Prostate gland (tissue), 2 donors: ENCODE measurements at regions not wholly inside any gene's neighbourhood (a gene's known extent, or its start where the extent isn't known, plus 50 kb on each side); places are given as distances from the start of the nearest gene placed in this dataset.

Experiments used
- DNase-seq: peaks from one replicate; pipeline ENCODE4 v3.0.0-alpha.2; 2019; ENCODE audit warnings: low spot score
- H3K27ac ChIP-seq, 2 donors: fragments of 200-600 bp; sonication (generic); 2 replicates each; pipeline ENCODE4 v1.5.1; 2017 to 2019
- H3K27me3 ChIP-seq: fragments of 200-600 bp; sonication (generic); replicated peaks from 2 replicates; pipeline ENCODE4 v1.5.1; 2019; ENCODE audit not compliant: insufficient read depth
- H3K36me3 ChIP-seq, 2 donors: fragments of 200-600 bp; sonication (generic); 1 replicate in 1 of 2; 2 replicates in 1 of 2; pipeline versions ENCODE4 v1.5.1 to v1.8.1; 2017 to 2019
- H3K4me1 ChIP-seq: fragments of 200-600 bp; sonication (generic); replicated peaks from 2 replicates; pipeline ENCODE4 v1.5.1; 2019
- H3K4me3 ChIP-seq, 2 donors: fragments of 200-600 bp; sonication (generic); 2 replicates each; pipeline ENCODE4 v1.5.1; 2017 to 2019
- H3K9me3 ChIP-seq: fragments of 200-600 bp; sonication (generic); 2 replicates; pipeline ENCODE4 v1.5.1; 2017
- CTCF ChIP-seq, 4 experiments: fragments of 200-600 bp in 2 of 4; fragments of 450-650 bp in 2 of 4; sonication (generic) in 2 of 4; IDR thresholded peaks; 1 replicate in 3 of 4; 2 replicates in 1 of 4; pipeline ENCODE4 v1.5.1; 2016 to 2019; ENCODE audit warnings: antibody characterized with exemption in 4 of 4, mild to moderate bottlenecking in 2 of 4, moderate library complexity in 2 of 4
- POLR2A ChIP-seq: fragments of 450-650 bp; IDR thresholded peaks from one replicate; pipeline ENCODE4 v1.6.1; 2016; ENCODE audit warnings: antibody characterized with exemption, mild to moderate bottlenecking
- POLR2AphosphoS5 ChIP-seq: sonication (generic); formaldehyde crosslinking; IDR thresholded peaks from one replicate; pipeline ENCODE4 v1.6.1; 2017; ENCODE audit warnings: antibody characterized with exemption
- WGBS: methylation state at CpG from one replicate; pipeline ENCODE4 v1.1.5; 2018; 5-methylcytosine and 5-hydroxymethylcytosine counted together
- intact Hi-C: fragments of 100-400 bp; cut with DNase I; formaldehyde crosslinking; loops from one replicate; pipeline ENCODE4 v1.14.2; 2022

GRCh38 chr6:87943191-87943590 lies 104.5 kb upstream of the SPACA1 start:
- no peaks in the 10 kb centered on the region for H3K9me3 ChIP-seq
- DNase-seq: no peak
- no peaks in the 10 kb centered on the region for H3K4me1 ChIP-seq
- H3K4me3 ChIP-seq: no peak overlapping the region
- TF ChIP-seq POLR2A: no peak
- TF ChIP-seq POLR2AphosphoS5: no peak
- TF ChIP-seq CTCF (IDR thresholded peaks at IDR 0.05): no peak
- no peak overlapping the region for H3K27ac ChIP-seq
- no peaks in the 10 kb centered on the region for H3K27me3 ChIP-seq
- no peaks in the 10 kb centered on the region for H3K36me3 ChIP-seq
- WGBS: 94% methylated on average over 3 of the region's 3 CpGs
- intact Hi-C loops: no loop called here

- WGBS: 67% methylated on average over 2 of the region's 2 CpGs
- no peaks in the 10 kb centered on the region for H3K36me3 ChIP-seq
- TF ChIP-seq CTCF (IDR thresholded peaks at IDR 0.05) (no peak), POLR2A (no peak), POLR2AphosphoS5 (no peak)
- H3K27ac ChIP-seq: no peak overlapping the region
- no peak overlapping the region for H3K4me3 ChIP-seq
- no peak for DNase-seq
- H3K9me3 ChIP-seq: no peaks in the 10 kb centered on the region
- intact Hi-C loops: no loop called here
- no peaks in the 10 kb centered on the region for H3K4me1 ChIP-seq
- H3K27me3 ChIP-seq: no peaks in the 10 kb centered on the region
Measured at GRCh38 chr6:87941556-87942358, 105.9 kb upstream of the SPACA1 start.

- no peak for TF ChIP-seq POLR2A
- no peak for TF ChIP-seq POLR2AphosphoS5
- TF ChIP-seq CTCF (IDR thresholded peaks at IDR 0.05): no peak
- intact Hi-C loops: loop anchor here (10.0 kb wide), 2 partner anchors 545 to 555 kb away; no protein-coding TSS in a partner anchor
- Histone ChIP-seq H3K4me3 (no peak overlapping the region), H3K4me1 (no peaks in the 10 kb centered on the region), H3K27ac (no peak overlapping the region), H3K36me3 (no peaks in the 10 kb centered on the region), H3K27me3 (no peaks in the 10 kb centered on the region), H3K9me3 (no peaks in the 10 kb centered on the region)
- WGBS: 92% methylated on average over 1 of the region's 1 CpG
- no peak for DNase-seq
Measured at GRCh38 chr6:87939776-87940175, 107.9 kb upstream of the SPACA1 start.

- Histone ChIP-seq H3K4me1 (no peaks in the 10 kb centered on the region), H3K4me3 (no peak overlapping the region), H3K9me3 (no peaks in the 10 kb centered on the region), H3K27ac (no peak overlapping the region), H3K36me3 (no peaks in the 10 kb centered on the region), H3K27me3 (no peaks in the 10 kb centered on the region)
- no peak for DNase-seq
- no peak for TF ChIP-seq POLR2AphosphoS5
- no peak for TF ChIP-seq POLR2A
- intact Hi-C loops: loop anchor here (10.0 kb wide), 2 partner anchors 543 to 557 kb away; no protein-coding TSS in a partner anchor
- WGBS: 92% methylated on average over 4 of the region's 4 CpGs
Measured at GRCh38 chr6:87938287-87938686, 109.4 kb upstream of the SPACA1 start.

GRCh38 chr6:87936065-87936464 lies 111.6 kb upstream of the SPACA1 start:
- TF ChIP-seq CTCF (IDR thresholded peaks at IDR 0.05) (no peak), POLR2A (no peak), POLR2AphosphoS5 (no peak)

More at GRCh38 chr6:87936065-87936464, 111.6 kb upstream of the SPACA1 start:
- WGBS: 88% methylated on average over 9 of the region's 9 CpGs
- no peaks in the 10 kb centered on the region for H3K9me3 ChIP-seq
- H3K4me3 ChIP-seq: no peak overlapping the region
- H3K27ac ChIP-seq: no peak overlapping the region
- no peaks in the 10 kb centered on the region for H3K4me1 ChIP-seq
- H3K27me3 ChIP-seq: no peaks in the 10 kb centered on the region
- intact Hi-C loops: loop anchor here (10.0 kb wide), 2 partner anchors 541 to 559 kb away; no protein-coding TSS in a partner anchor
- DNase-seq: no peak
- H3K36me3 ChIP-seq: no peaks in the 10 kb centered on the region
